ENCODE measurements at regions not wholly inside any gene's neighbourhood (a gene's known extent, or its start where the extent isn't known, plus 50 kb on each side); places are given as distances from the start of the nearest gene placed in this dataset.

DNA sequence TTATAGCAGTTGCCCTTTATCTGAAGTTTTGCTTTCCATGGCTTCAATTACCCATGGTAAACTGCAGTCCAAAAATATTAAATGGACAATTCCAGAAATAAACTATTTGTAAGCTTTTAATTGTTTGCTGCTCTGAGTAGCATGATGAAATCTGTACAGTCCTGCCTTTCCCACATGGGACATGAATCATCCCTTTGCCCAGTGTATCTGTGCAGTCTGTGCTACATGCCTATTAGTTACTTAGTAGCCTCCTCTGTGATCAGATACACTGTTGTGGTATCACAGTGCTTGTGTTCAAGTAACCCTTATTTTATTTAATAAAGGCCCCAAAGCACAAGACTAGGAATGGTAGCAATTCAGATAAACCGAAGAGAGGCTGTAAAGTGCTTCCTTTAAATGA, 810.6 kb upstream of the PIK3C3 start:
- DNase-seq (ENCODE audit: low spot score), result no peak
- no peaks in the 10 kb centered on the region for H3K4me1 ChIP-seq (ENCODE audit: control insufficient read depth in 4 of 4, insufficient read depth in 4 of 4, low read length in 3 of 4)
- H3K9me3 ChIP-seq (ENCODE audit: control insufficient read depth in 4 of 4, low read length in 3 of 4), result no peaks in the 10 kb centered on the region
- no peaks in the 10 kb centered on the region for H3K27me3 ChIP-seq (ENCODE audit: control insufficient read depth in 4 of 4, insufficient read depth in 4 of 4, low read length in 3 of 4)
- TF ChIP-seq RAD21 (IDR thresholded peaks at IDR 0.05) (no peak), GABPA (IDR thresholded peaks at IDR 0.05 in 1 of 2, conservative IDR thresholded peaks at IDR 0.05 in 1 of 2) (no peak), TAF1 (conservative IDR thresholded peaks at IDR 0.05) (no peak)
- TF ChIP-seq, protein P1, sequence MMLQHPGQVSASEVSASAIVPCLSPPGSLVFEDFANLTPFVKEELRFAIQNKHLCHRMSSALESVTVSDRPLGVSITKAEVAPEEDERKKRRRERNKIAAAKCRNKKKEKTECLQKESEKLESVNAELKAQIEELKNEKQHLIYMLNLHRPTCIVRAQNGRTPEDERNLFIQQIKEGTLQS (IDR thresholded peaks at IDR 0.05), result no peak
- TF ChIP-seq, protein P2, sequence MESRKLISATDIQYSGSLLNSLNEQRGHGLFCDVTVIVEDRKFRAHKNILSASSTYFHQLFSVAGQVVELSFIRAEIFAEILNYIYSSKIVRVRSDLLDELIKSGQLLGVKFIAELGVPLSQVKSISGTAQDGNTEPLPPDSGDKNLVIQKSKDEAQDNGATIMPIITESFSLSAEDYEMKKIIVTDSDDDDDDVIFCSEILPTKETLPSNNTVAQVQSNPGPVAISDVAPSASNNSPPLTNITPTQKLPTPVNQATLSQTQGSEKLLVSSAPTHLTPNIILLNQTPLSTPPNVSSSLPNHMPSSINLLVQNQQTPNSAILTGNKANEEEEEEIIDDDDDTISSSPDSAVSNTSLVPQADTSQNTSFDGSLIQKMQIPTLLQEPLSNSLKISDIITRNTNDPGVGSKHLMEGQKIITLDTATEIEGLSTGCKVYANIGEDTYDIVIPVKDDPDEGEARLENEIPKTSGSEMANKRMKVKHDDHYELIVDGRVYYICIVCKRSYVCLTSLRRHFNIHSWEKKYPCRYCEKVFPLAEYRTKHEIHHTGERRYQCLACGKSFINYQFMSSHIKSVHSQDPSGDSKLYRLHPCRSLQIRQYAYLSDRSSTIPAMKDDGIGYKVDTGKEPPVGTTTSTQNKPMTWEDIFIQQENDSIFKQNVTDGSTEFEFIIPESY (IDR thresholded peaks at IDR 0.05), result no peak
- TF ChIP-seq, protein P3, sequence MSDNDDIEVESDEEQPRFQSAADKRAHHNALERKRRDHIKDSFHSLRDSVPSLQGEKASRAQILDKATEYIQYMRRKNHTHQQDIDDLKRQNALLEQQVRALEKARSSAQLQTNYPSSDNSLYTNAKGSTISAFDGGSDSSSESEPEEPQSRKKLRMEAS (IDR thresholded peaks at IDR 0.05), result no peak
- no peaks in the 10 kb centered on the region for H3K36me3 ChIP-seq (ENCODE audit: control insufficient read depth in 4 of 4, insufficient read depth in 3 of 4, low read depth in 1 of 4, low read length in 3 of 4)
- WGBS, result 85% methylated on average over 1 of the region's 1 CpG
- H3K27ac ChIP-seq (ENCODE audit: low read depth in 1 of 2, low read length in 2 of 2), result no peak overlapping the region
- H3K4me3 ChIP-seq (ENCODE audit: low read depth in 1 of 3, low read length in 3 of 3), result no peak overlapping the region
- H3K9ac ChIP-seq (ENCODE audit: low read depth in 1 of 2, low read length in 2 of 2), result no peak overlapping the region

DNA sequence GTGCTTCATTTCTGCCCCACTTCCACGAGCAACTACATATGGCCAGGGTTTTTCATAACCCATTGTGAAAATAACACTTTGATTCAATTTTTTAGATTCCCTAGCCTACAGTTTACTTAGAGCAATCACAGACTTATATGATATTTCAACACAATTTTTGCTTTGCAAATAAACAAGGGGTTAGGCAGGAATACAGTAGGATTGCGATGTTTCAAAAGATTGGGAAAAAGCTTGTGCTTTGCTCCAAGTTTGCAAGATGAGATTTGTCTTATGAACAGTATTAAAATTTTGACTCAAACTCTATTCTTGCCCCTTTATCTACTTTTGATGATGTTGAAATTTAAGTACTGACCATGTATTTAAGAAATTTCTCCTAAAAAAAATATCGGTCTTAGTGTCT, 814.5 kb upstream of the PIK3C3 start:
- no peak overlapping the region for H3K27ac ChIP-seq (ENCODE audit: low read depth in 1 of 2, low read length in 2 of 2)
- no peaks in the 10 kb centered on the region for H3K27me3 ChIP-seq (ENCODE audit: control insufficient read depth in 4 of 4, insufficient read depth in 4 of 4, low read length in 3 of 4)
- DNase-seq (ENCODE audit: low spot score), result no peak
- H3K4me1 ChIP-seq (ENCODE audit: control insufficient read depth in 4 of 4, insufficient read depth in 4 of 4, low read length in 3 of 4), result no peaks in the 10 kb centered on the region
- no peak for TF ChIP-seq YY1 (IDR thresholded peaks at IDR 0.05)
- no peak for TF ChIP-seq HNF4A (conservative IDR thresholded peaks at IDR 0.05)
- TF ChIP-seq TAF1 (conservative IDR thresholded peaks at IDR 0.05), result no peak
- TF ChIP-seq RXRA (IDR thresholded peaks at IDR 0.05), result no peak
- TF ChIP-seq RAD21 (IDR thresholded peaks at IDR 0.05), result no peak
- TF ChIP-seq, protein P1 (IDR thresholded peaks at IDR 0.05), result no peak
- no peak for TF ChIP-seq FOXA2 (IDR thresholded peaks at IDR 0.05)
- WGBS, result 84% methylated on average over 3 of the region's 3 CpGs
- H3K9me3 ChIP-seq (ENCODE audit: control insufficient read depth in 4 of 4, low read length in 3 of 4), result no peaks in the 10 kb centered on the region
- no peaks in the 10 kb centered on the region for H3K36me3 ChIP-seq (ENCODE audit: control insufficient read depth in 4 of 4, insufficient read depth in 3 of 4, low read depth in 1 of 4, low read length in 3 of 4)
- no peak overlapping the region for H3K4me3 ChIP-seq (ENCODE audit: low read depth in 1 of 3, low read length in 3 of 3)
- H3K9ac ChIP-seq (ENCODE audit: low read depth in 1 of 2, low read length in 2 of 2), result no peak overlapping the region

DNA sequence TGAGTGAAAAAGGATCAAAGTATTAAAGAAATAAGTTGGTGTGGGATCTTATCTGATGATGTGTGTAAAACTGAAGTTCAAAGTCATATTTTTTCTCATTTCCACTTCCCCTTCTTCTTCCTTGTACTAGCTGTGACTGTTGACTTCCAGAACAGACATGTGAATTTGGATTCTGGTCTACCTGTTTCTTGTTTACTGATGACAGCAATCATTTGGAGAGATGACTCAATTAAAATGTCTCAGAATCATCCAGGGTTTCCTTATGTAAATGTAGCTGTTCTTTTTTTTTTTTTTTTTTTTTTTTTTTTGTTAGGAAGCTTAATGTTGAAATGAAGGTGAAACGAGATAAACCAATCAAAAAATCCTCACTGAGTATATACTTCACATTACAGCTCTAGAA, 819.9 kb upstream of the PIK3C3 start:
- DNase-seq (ENCODE audit: low spot score), result no peak
- Histone ChIP-seq H3K9me3 (ENCODE audit: control insufficient read depth in 4 of 4, low read length in 3 of 4) (no peaks in the 10 kb centered on the region), H3K9ac (ENCODE audit: low read depth in 1 of 2, low read length in 2 of 2) (no peak overlapping the region), H3K27ac (ENCODE audit: low read depth in 1 of 2, low read length in 2 of 2) (no peak overlapping the region), H3K36me3 (ENCODE audit: control insufficient read depth in 4 of 4, insufficient read depth in 3 of 4, low read depth in 1 of 4, low read length in 3 of 4) (no peaks in the 10 kb centered on the region), H3K27me3 (ENCODE audit: control insufficient read depth in 4 of 4, insufficient read depth in 4 of 4, low read length in 3 of 4) (no peaks in the 10 kb centered on the region), H3K4me1 (ENCODE audit: control insufficient read depth in 4 of 4, insufficient read depth in 4 of 4, low read length in 3 of 4) (no peaks in the 10 kb centered on the region), H3K4me3 (ENCODE audit: low read depth in 1 of 3, low read length in 3 of 3) (no peak overlapping the region)
- TF ChIP-seq TAF1 (conservative IDR thresholded peaks at IDR 0.05) (no peak), JUND (IDR thresholded peaks at IDR 0.05) (no peak), FOXA1 (IDR thresholded peaks at IDR 0.05) (no peak), EGR1 (IDR thresholded peaks at IDR 0.05; ENCODE audit: low read depth in 2 of 2) (no peak), GABPA (IDR thresholded peaks at IDR 0.05 in 1 of 2, conservative IDR thresholded peaks at IDR 0.05 in 1 of 2) (no peak), HNF4G (IDR thresholded peaks at IDR 0.05) (no peak), RXRA (IDR thresholded peaks at IDR 0.05) (no peak), HNF4A (conservative IDR thresholded peaks at IDR 0.05) (no peak)
- TF ChIP-seq, protein P2 (IDR thresholded peaks at IDR 0.05), result no peak
- TF ChIP-seq, protein P4, sequence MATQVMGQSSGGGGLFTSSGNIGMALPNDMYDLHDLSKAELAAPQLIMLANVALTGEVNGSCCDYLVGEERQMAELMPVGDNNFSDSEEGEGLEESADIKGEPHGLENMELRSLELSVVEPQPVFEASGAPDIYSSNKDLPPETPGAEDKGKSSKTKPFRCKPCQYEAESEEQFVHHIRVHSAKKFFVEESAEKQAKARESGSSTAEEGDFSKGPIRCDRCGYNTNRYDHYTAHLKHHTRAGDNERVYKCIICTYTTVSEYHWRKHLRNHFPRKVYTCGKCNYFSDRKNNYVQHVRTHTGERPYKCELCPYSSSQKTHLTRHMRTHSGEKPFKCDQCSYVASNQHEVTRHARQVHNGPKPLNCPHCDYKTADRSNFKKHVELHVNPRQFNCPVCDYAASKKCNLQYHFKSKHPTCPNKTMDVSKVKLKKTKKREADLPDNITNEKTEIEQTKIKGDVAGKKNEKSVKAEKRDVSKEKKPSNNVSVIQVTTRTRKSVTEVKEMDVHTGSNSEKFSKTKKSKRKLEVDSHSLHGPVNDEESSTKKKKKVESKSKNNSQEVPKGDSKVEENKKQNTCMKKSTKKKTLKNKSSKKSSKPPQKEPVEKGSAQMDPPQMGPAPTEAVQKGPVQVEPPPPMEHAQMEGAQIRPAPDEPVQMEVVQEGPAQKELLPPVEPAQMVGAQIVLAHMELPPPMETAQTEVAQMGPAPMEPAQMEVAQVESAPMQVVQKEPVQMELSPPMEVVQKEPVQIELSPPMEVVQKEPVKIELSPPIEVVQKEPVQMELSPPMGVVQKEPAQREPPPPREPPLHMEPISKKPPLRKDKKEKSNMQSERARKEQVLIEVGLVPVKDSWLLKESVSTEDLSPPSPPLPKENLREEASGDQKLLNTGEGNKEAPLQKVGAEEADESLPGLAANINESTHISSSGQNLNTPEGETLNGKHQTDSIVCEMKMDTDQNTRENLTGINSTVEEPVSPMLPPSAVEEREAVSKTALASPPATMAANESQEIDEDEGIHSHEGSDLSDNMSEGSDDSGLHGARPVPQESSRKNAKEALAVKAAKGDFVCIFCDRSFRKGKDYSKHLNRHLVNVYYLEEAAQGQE (IDR thresholded peaks at IDR 0.05), result no peak
- TF ChIP-seq, protein P3 (IDR thresholded peaks at IDR 0.05), result no peak
- WGBS, result 67% methylated on average over 1 of the region's 1 CpG

Measured in liver (tissue), 7 donors.